MCF 10A (cell line): ENCODE measurements at regions not wholly inside any gene's neighbourhood (a gene's known extent, or its start where the extent isn't known, plus 50 kb on each side); places are given as distances from the start of the nearest gene placed in this dataset.

ENCODE experiments used
- BruUV-seq: library from RNA; stranded (reverse); fragments of 400-500 nt; replicated peaks from 2 replicates; lab custom pipeline; 2021; lab: Mats Ljungman, UMichigan
- CTCF ChIA-PET: fragments of 300-600 bp; sonication (Branson Sonifier 250); formaldehyde crosslinking; extraction: SDS; loops from one replicate; lab custom pipeline; 2021; ENCODE audit warnings: antibody characterized with exemption, inconsistent platforms; lab: Yijun Ruan, JAX
- POLR2A ChIA-PET: fragments of 300-600, 350-650 bp; sonication (Branson Sonifier 250); formaldehyde crosslinking; extraction: SDS; loops from one replicate; lab custom pipeline; 2020; ENCODE audit warnings: antibody characterized with exemption, inconsistent platforms; lab: Yijun Ruan, JAX
- DNase-seq: peaks from one replicate; pipeline ENCODE4 v3.0.0-alpha.2; 2018; ENCODE audit not compliant: unreplicated experiment
- H3K27ac Mint-ChIP-seq: one replicate; pipeline ENCODE4 v1.8.0; 2022; ENCODE audit warnings: mild to moderate bottlenecking, low read depth, mixed read lengths; ENCODE audit not compliant: unreplicated experiment
- H3K27me3 Mint-ChIP-seq: one replicate; pipeline ENCODE4 v1.8.0; 2022; ENCODE audit warnings: mixed read lengths; ENCODE audit not compliant: insufficient read depth, unreplicated experiment
- H3K36me3 Mint-ChIP-seq: one replicate; pipeline ENCODE4 v1.8.0; 2022; ENCODE audit warnings: mild to moderate bottlenecking, moderate library complexity, mixed read lengths; ENCODE audit not compliant: insufficient read depth, unreplicated experiment
- H3K4me1 Mint-ChIP-seq: one replicate; pipeline ENCODE4 v1.8.0; 2022; ENCODE audit warnings: mixed read lengths; ENCODE audit not compliant: insufficient read depth, unreplicated experiment
- H3K4me3 Mint-ChIP-seq: one replicate; pipeline ENCODE4 v1.8.0; 2022; ENCODE audit warnings: mild to moderate bottlenecking, moderate library complexity, mixed read lengths; ENCODE audit not compliant: unreplicated experiment
- H3K9me3 Mint-ChIP-seq: one replicate; pipeline ENCODE4 v1.8.0; 2022; ENCODE audit warnings: mixed read lengths; ENCODE audit not compliant: unreplicated experiment
- CTCF ChIP-seq: fragments of 200-600 bp; IDR thresholded peaks from one replicate; pipeline ENCODE4 v1.8.0; 2022; ENCODE audit warnings: antibody characterized with exemption, mild to moderate bottlenecking; ENCODE audit not compliant: unreplicated experiment
- intact Hi-C: fragments of 100-400 bp; cut with micrococcal nuclease; formaldehyde crosslinking; loops from 2 replicates; pipeline ENCODE4 v1.14.1; 2022

GRCh38 chr13:76157926-76158325 is 521.8 kb downstream of the LMO7 start:
- intact Hi-C loops = no loop called here
- CTCF ChIA-PET = no interaction called here
- no peaks in the 10 kb centered on the region for H3K36me3 Mint-ChIP-seq
- H3K9me3 Mint-ChIP-seq = no peaks in the 10 kb centered on the region
- H3K4me1 Mint-ChIP-seq = peaks cover 6% of the 10 kb centered on the region
- H3K27me3 Mint-ChIP-seq = no peaks in the 10 kb centered on the region
- TF ChIP-seq CTCF = no peak
- H3K27ac Mint-ChIP-seq = no peak overlapping the region
- POLR2A ChIA-PET = no interaction called here
- no TSS peak for BruUV-seq
- H3K4me3 Mint-ChIP-seq = no peak overlapping the region
- DNase-seq = no peak

GRCh38 chr13:76153239-76153638 is 517.1 kb downstream of the LMO7 start:
- H3K4me1 Mint-ChIP-seq = peaks cover 12% of the 10 kb centered on the region
- no peaks in the 10 kb centered on the region for H3K27me3 Mint-ChIP-seq
- ChIA-PET CTCF (no interaction called here), POLR2A (interaction anchor here (1.1 kb wide), 1 partner anchor 10 kb away, joined by 4 read pairs; no protein-coding TSS in a partner anchor)
- TF ChIP-seq CTCF = no peak
- H3K9me3 Mint-ChIP-seq = no peaks in the 10 kb centered on the region
- no peak overlapping the region for H3K4me3 Mint-ChIP-seq
- no peak for DNase-seq
- BruUV-seq = no TSS peak
- no peaks in the 10 kb centered on the region for H3K36me3 Mint-ChIP-seq
- no peak overlapping the region for H3K27ac Mint-ChIP-seq
- intact Hi-C loops = no loop called here

GRCh38 chr13:76148926-76149325 is 512.8 kb downstream of the LMO7 start:
- ChIA-PET POLR2A (no interaction called here), CTCF (interaction anchor here (0.9 kb wide), 1 partner anchor 78 kb away, joined by 3 read pairs; no protein-coding TSS in a partner anchor)
- intact Hi-C loops = no loop called here
- H3K27me3 Mint-ChIP-seq = no peaks in the 10 kb centered on the region
- H3K4me1 Mint-ChIP-seq = peaks cover 10% of the 10 kb centered on the region
- H3K27ac Mint-ChIP-seq = no peak overlapping the region
- no peaks in the 10 kb centered on the region for H3K9me3 Mint-ChIP-seq
- H3K4me3 Mint-ChIP-seq = no peak overlapping the region
- BruUV-seq = no TSS peak
- TF ChIP-seq CTCF = no peak
- peak; percentile 6 for DNase-seq
- H3K36me3 Mint-ChIP-seq = no peaks in the 10 kb centered on the region

GRCh38 chr13:76148374-76148773 is 512.2 kb downstream of the LMO7 start:
- intact Hi-C loops = no loop called here
- TF ChIP-seq CTCF = no peak
- BruUV-seq = no TSS peak
- Mint-ChIP-seq H3K36me3 (no peaks in the 10 kb centered on the region), H3K4me3 (no peak overlapping the region), H3K9me3 (no peaks in the 10 kb centered on the region), H3K4me1 (peaks cover 7% of the 10 kb centered on the region), H3K27ac (no peak overlapping the region), H3K27me3 (no peaks in the 10 kb centered on the region)
- CTCF ChIA-PET = interaction anchor here (0.9 kb wide), 1 partner anchor 79 kb away, joined by 3 read pairs; no protein-coding TSS in a partner anchor
- POLR2A ChIA-PET = no interaction called here
- DNase-seq = no peak
